ENCODE measurements at regions not wholly inside any gene's neighbourhood (a gene's known extent, or its start where the extent isn't known, plus 50 kb on each side); places are given as distances from the start of the nearest gene placed in this dataset.

DNA sequence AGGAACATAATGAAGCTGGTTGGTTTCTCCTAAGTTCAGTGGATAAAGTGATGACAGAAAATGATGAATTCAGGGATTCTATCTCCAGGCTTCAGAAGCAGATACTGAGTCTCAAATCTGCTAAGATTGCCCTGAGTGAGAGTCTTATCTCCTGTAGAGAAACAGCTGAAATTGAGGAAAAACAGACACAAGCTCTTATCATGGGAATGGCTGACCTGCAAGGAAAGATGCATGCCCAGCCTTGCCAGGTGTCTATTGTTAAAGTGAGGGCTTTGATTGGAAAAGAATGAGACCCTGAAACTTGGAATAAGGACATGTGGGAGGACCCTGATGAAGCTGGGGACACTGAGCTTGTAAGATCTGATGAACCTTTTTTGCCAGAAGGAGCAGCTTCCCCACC lies 100.3 kb downstream of the DNAJB9 start:
- TF ChIP-seq, protein P1, sequence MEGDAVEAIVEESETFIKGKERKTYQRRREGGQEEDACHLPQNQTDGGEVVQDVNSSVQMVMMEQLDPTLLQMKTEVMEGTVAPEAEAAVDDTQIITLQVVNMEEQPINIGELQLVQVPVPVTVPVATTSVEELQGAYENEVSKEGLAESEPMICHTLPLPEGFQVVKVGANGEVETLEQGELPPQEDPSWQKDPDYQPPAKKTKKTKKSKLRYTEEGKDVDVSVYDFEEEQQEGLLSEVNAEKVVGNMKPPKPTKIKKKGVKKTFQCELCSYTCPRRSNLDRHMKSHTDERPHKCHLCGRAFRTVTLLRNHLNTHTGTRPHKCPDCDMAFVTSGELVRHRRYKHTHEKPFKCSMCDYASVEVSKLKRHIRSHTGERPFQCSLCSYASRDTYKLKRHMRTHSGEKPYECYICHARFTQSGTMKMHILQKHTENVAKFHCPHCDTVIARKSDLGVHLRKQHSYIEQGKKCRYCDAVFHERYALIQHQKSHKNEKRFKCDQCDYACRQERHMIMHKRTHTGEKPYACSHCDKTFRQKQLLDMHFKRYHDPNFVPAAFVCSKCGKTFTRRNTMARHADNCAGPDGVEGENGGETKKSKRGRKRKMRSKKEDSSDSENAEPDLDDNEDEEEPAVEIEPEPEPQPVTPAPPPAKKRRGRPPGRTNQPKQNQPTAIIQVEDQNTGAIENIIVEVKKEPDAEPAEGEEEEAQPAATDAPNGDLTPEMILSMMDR (IDR thresholded peaks at IDR 0.05), result no peak
- TF ChIP-seq POLR2A (IDR thresholded peaks at IDR 0.05), result no peak
